GM12801 (cell line): ENCODE measurements at regions not wholly inside any gene's neighbourhood (a gene's known extent, or its start where the extent isn't known, plus 50 kb on each side); places are given as distances from the start of the nearest gene placed in this dataset.

Experiments used
- CTCF ChIP-seq: IDR thresholded peaks from one replicate; pipeline ENCODE4 v1.5.1; 2011; ENCODE audit warnings: control low read depth; ENCODE audit not compliant: insufficient read length; ENCODE audit errors: extremely low read depth

GRCh38 chr17:79404136-79404911 lies 206.5 kb downstream of the RBFOX3 start:
- no peak for TF ChIP-seq CTCF

- TF ChIP-seq CTCF, result no peak
Observed at GRCh38 chr17:79401704-79402674, 208.9 kb downstream of the RBFOX3 start.

- TF ChIP-seq CTCF, result no peak
Observed at GRCh38 chr17:79400989-79401703, 209.7 kb downstream of the RBFOX3 start.

- no peak for TF ChIP-seq CTCF
Observed at GRCh38 chr17:79399610-79400144, 211.2 kb downstream of the RBFOX3 start.

GRCh38 chr17:79398441-79398840 lies 212.4 kb downstream of the RBFOX3 start:
- TF ChIP-seq CTCF, result no peak

GRCh38 chr17:79396696-79397095 lies 214.2 kb downstream of the RBFOX3 start:
- no peak for TF ChIP-seq CTCF
